GM19395 (cell line): ENCODE measurements at regions not wholly inside any gene's neighbourhood (a gene's known extent, or its start where the extent isn't known, plus 50 kb on each side); places are given as distances from the start of the nearest gene placed in this dataset.
"Not testable (repeated sequence)": the region's sequence is repeated elsewhere in the genome, so short reads cannot be mapped to it uniquely, and the experiment has no call there.

ENCODE experiments used
- ATAC-seq: cut with Tn5 transposase; IDR thresholded peaks from one replicate; pipeline ENCODE4 v1.9.1; 2021; ENCODE audit warnings: mild to moderate bottlenecking, moderate library complexity; ENCODE audit not compliant: unreplicated experiment

GRCh38 chr6:85212794-85213193 is 237.1 kb upstream of the NT5E start:
- ATAC-seq: not testable (repeated sequence)

- no peak for ATAC-seq
Observed at GRCh38 chr6:85195243-85195642, 254.6 kb upstream of the NT5E start.

- no peak for ATAC-seq
Observed at GRCh38 chr6:85193339-85193738, 256.5 kb upstream of the NT5E start.

- no peak for ATAC-seq
Observed at GRCh38 chr6:85192596-85192995, 257.3 kb upstream of the NT5E start.

- ATAC-seq: no peak
Observed at GRCh38 chr6:85192186-85192585, 257.7 kb upstream of the NT5E start.

GRCh38 chr6:85191656-85192055 is 258.2 kb upstream of the NT5E start:
- ATAC-seq: no peak

- ATAC-seq: no peak
Observed at GRCh38 chr6:85186546-85187175, 263.2 kb upstream of the NT5E start.

GRCh38 chr6:85185977-85186376 is 263.9 kb upstream of the NT5E start:
- ATAC-seq: no peak

- no peak for ATAC-seq
Observed at GRCh38 chr6:85183841-85184240, 266.0 kb upstream of the NT5E start.

- no peak for ATAC-seq
Observed at GRCh38 chr6:85172705-85173104, 277.2 kb upstream of the NT5E start.

- ATAC-seq: no peak
Observed at GRCh38 chr6:85172161-85172560, 277.7 kb upstream of the NT5E start.

GRCh38 chr6:85169189-85169588 is 280.7 kb upstream of the NT5E start:
- no peak for ATAC-seq

GRCh38 chr6:85168146-85168545 is 281.7 kb upstream of the NT5E start:
- no peak for ATAC-seq

- ATAC-seq: no peak
Observed at GRCh38 chr6:85166114-85166741, 283.7 kb upstream of the NT5E start.

GRCh38 chr6:85163156-85164080 is 286.5 kb upstream of the NT5E start:
- ATAC-seq: no peak

GRCh38 chr6:85157311-85157710 is 292.6 kb upstream of the NT5E start:
- no peak for ATAC-seq

GRCh38 chr6:85143676-85144075 is 306.2 kb upstream of the NT5E start:
- ATAC-seq: no peak

GRCh38 chr6:85137865-85138264 is 312.0 kb upstream of the NT5E start:
- no peak for ATAC-seq

GRCh38 chr6:85136310-85136709 is 313.6 kb upstream of the NT5E start:
- no peak for ATAC-seq

- no peak for ATAC-seq
Observed at GRCh38 chr6:85135376-85136094, 314.3 kb upstream of the NT5E start.

- ATAC-seq: no peak
Observed at GRCh38 chr6:85134172-85134571, 315.7 kb upstream of the NT5E start.
